ENCODE measurements at regions not wholly inside any gene's neighbourhood (a gene's known extent, or its start where the extent isn't known, plus 50 kb on each side); places are given as distances from the start of the nearest gene placed in this dataset.

DNA sequence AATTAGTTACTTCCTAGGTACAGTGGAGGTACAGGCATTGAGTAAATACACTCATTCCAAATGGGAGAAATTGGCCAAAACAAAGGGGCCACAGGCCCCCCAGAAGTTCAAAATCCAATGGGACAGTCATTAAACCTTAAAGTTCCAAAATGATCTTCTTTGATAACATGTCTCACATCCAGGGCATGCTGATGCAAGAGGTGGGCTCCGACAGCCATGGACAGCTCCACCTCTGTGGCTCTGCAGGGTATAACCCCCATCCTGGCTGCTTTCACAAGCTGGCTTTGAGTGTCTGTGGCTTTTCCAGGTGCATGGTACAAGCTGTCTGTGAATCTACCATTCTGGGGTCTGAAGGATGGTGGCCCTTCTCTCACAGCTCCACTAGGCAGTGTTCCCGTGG, 488.7 kb downstream of the DCDC2C start:
- TF ChIP-seq ZNF266 (tag by site-specific recombination; IDR thresholded peaks at IDR 0.05; ENCODE audit: low read depth) (no peak), ZNF660 (tag by site-specific recombination; IDR thresholded peaks at IDR 0.05) (no peak), ZNF544 (tag by site-specific recombination; IDR thresholded peaks at IDR 0.05) (no peak)
- TF ChIP-seq, protein P1, sequence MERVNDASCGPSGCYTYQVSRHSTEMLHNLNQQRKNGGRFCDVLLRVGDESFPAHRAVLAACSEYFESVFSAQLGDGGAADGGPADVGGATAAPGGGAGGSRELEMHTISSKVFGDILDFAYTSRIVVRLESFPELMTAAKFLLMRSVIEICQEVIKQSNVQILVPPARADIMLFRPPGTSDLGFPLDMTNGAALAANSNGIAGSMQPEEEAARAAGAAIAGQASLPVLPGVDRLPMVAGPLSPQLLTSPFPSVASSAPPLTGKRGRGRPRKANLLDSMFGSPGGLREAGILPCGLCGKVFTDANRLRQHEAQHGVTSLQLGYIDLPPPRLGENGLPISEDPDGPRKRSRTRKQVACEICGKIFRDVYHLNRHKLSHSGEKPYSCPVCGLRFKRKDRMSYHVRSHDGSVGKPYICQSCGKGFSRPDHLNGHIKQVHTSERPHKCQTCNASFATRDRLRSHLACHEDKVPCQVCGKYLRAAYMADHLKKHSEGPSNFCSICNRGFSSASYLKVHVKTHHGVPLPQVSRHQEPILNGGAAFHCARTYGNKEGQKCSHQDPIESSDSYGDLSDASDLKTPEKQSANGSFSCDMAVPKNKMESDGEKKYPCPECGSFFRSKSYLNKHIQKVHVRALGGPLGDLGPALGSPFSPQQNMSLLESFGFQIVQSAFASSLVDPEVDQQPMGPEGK (tag by site-specific recombination; IDR thresholded peaks at IDR 0.05) = no peak
- TF ChIP-seq, protein P2, sequence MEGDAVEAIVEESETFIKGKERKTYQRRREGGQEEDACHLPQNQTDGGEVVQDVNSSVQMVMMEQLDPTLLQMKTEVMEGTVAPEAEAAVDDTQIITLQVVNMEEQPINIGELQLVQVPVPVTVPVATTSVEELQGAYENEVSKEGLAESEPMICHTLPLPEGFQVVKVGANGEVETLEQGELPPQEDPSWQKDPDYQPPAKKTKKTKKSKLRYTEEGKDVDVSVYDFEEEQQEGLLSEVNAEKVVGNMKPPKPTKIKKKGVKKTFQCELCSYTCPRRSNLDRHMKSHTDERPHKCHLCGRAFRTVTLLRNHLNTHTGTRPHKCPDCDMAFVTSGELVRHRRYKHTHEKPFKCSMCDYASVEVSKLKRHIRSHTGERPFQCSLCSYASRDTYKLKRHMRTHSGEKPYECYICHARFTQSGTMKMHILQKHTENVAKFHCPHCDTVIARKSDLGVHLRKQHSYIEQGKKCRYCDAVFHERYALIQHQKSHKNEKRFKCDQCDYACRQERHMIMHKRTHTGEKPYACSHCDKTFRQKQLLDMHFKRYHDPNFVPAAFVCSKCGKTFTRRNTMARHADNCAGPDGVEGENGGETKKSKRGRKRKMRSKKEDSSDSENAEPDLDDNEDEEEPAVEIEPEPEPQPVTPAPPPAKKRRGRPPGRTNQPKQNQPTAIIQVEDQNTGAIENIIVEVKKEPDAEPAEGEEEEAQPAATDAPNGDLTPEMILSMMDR (tag by site-specific recombination; IDR thresholded peaks at IDR 0.05) = no peak
- TF ChIP-seq, protein P3, sequence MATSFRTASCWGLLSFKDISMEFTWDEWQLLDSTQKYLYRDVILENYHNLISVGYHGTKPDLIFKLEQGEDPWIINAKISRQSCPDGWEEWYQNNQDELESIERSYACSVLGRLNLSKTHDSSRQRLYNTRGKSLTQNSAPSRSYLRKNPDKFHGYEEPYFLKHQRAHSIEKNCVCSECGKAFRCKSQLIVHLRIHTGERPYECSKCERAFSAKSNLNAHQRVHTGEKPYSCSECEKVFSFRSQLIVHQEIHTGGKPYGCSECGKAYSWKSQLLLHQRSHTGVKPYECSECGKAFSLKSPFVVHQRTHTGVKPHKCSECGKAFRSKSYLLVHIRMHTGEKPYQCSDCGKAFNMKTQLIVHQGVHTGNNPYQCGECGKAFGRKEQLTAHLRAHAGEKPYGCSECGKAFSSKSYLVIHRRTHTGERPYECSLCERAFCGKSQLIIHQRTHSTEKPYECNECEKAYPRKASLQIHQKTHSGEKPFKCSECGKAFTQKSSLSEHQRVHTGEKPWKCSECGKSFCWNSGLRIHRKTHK (tag by site-specific recombination; IDR thresholded peaks at IDR 0.05) = no peak
- TF ChIP-seq, protein P4, sequence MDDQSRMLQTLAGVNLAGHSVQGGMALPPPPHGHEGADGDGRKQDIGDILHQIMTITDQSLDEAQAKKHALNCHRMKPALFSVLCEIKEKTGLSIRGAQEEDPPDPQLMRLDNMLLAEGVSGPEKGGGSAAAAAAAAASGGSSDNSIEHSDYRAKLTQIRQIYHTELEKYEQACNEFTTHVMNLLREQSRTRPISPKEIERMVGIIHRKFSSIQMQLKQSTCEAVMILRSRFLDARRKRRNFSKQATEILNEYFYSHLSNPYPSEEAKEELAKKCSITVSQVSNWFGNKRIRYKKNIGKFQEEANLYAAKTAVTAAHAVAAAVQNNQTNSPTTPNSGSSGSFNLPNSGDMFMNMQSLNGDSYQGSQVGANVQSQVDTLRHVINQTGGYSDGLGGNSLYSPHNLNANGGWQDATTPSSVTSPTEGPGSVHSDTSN (CRISPR knock-in tag; IDR thresholded peaks at IDR 0.05) = no peak
